SK-N-SH (cell line): ENCODE measurements at regions not wholly inside any gene's neighbourhood (a gene's known extent, or its start where the extent isn't known, plus 50 kb on each side); places are given as distances from the start of the nearest gene placed in this dataset.
A peak's percentile ranks its signal among the peaks of the same experiment; 100 is the strongest.

Source experiments
- CTCF ChIA-PET: fragments of 300-600, 350-600 bp; formaldehyde crosslinking; extraction: SDS; loops from one replicate; lab custom pipeline; 2021; lab: Yijun Ruan, JAX
- POLR2A ChIA-PET: fragments of 350-600 bp; sonication (Branson Sonifier 250); formaldehyde crosslinking; extraction: SDS; loops from one replicate; lab custom pipeline; 2020; ENCODE audit warnings: antibody characterized with exemption, inconsistent platforms; lab: Yijun Ruan, JAX
- DNase-seq: peaks from one replicate; pipeline ENCODE4 v3.0.0; 2012
- H2AFZ ChIP-seq: fragments of 200-600 bp; sonication (generic); 2 replicates; pipeline ENCODE4 v1.8.1; 2016; ENCODE audit warnings: antibody characterized with exemption, mild to moderate bottlenecking, low read depth
- H3F3A ChIP-seq: fragments of 200-600 bp; sonication (generic); replicated peaks from 2 replicates; pipeline ENCODE3; 2016; ENCODE audit warnings: antibody characterized with exemption, mild to moderate bottlenecking; ENCODE audit not compliant: insufficient read depth
- H3K27ac ChIP-seq, 2 experiments: fragments of 200-500 bp in 1 of 2; fragments of 200-600 bp in 1 of 2; sonication (Bioruptor generic) in 1 of 2; sonication (generic), shearing (Covaris generic) in 1 of 2; 2 replicates each; pipeline versions ENCODE4 v1.5.1 to v1.6.1; 2014 to 2016; ENCODE audit warnings: low read depth in 2 of 2, inconsistent platforms in 1 of 2, low read length in 1 of 2, mild to moderate bottlenecking in 1 of 2, mixed read lengths in 1 of 2
- H3K27me3 ChIP-seq: fragments of 200-600 bp; sonication (generic), shearing (Covaris generic); 2 replicates; pipeline ENCODE4 v1.6.1; 2016; ENCODE audit warnings: mixed run types; ENCODE audit not compliant: insufficient read depth
- H3K36me3 ChIP-seq, 2 experiments: fragments of 200-500 bp in 1 of 2; fragments of 200-600 bp in 1 of 2; sonication (Bioruptor generic) in 1 of 2; sonication (generic) in 1 of 2; replicated peaks in 1 of 2; 2 replicates each; pipeline versions ENCODE3 to v1.5.1; 2014 to 2016; ENCODE audit warnings: low read length in 1 of 2, mild to moderate bottlenecking in 1 of 2; ENCODE audit not compliant: insufficient read depth in 2 of 2, control insufficient read depth in 1 of 2
- H3K4me1 ChIP-seq, 2 experiments: fragments of 200-500 bp in 1 of 2; fragments of 200-600 bp in 1 of 2; sonication (Bioruptor generic) in 1 of 2; sonication (generic), shearing (Covaris generic) in 1 of 2; 2 replicates each; pipeline versions ENCODE4 v1.5.1 to v1.6.1; 2014 to 2016; ENCODE audit warnings: low read depth in 1 of 2, low read length in 1 of 2, mixed run types in 1 of 2; ENCODE audit not compliant: insufficient read depth in 2 of 2, control insufficient read depth in 1 of 2
- H3K4me2 ChIP-seq: fragments of 200-600 bp; sonication (generic), shearing (Covaris generic); 2 replicates; pipeline ENCODE4 v1.6.1; 2017; ENCODE audit warnings: mixed run types
- H3K4me3 ChIP-seq, 2 experiments: fragments of 200-500 bp in 1 of 2; fragments of 200-600 bp in 1 of 2; sonication (Bioruptor generic) in 1 of 2; sonication (generic), shearing (Covaris generic) in 1 of 2; 2 replicates each; pipeline versions ENCODE4 v1.5.1 to v1.8.1; 2014 to 2016; ENCODE audit warnings: low read depth in 2 of 2, inconsistent platforms in 1 of 2, low read length in 1 of 2, mild to moderate bottlenecking in 1 of 2, mixed read lengths in 1 of 2, moderate library complexity in 1 of 2
- H3K79me2 ChIP-seq: fragments of 200-600 bp; sonication (generic); 2 replicates; pipeline ENCODE4 v1.8.1; 2017; ENCODE audit warnings: mild to moderate bottlenecking; ENCODE audit not compliant: insufficient read depth
- H3K9ac ChIP-seq: fragments of 200-600 bp; sonication (generic); 2 replicates; pipeline ENCODE4 v1.6.1; 2017; ENCODE audit warnings: mixed run types
- H3K9me2 ChIP-seq: fragments of 200-600 bp; sonication (generic); 2 replicates; pipeline ENCODE4 v1.6.1; 2017; ENCODE audit warnings: mixed run types
- H3K9me3 ChIP-seq: fragments of 200-600 bp; sonication (generic); 2 replicates; pipeline ENCODE4 v1.6.1; 2017; ENCODE audit warnings: mixed run types, mild to moderate bottlenecking, moderate library complexity
- H4K20me1 ChIP-seq: fragments of 200-600 bp; sonication (generic); 2 replicates; pipeline ENCODE4 v1.6.1; 2017; ENCODE audit warnings: mild to moderate bottlenecking, mixed run types; ENCODE audit not compliant: insufficient read depth
- CTCF ChIP-seq: fragments of 200-600 bp; sonication (generic); IDR thresholded peaks from 2 replicates; pipeline ENCODE4 v1.6.1; 2017; ENCODE audit warnings: antibody characterized with exemption, mild to moderate bottlenecking, moderate library complexity
- FOXJ3 ChIP-seq: sonication (generic); formaldehyde crosslinking; IDR thresholded peaks from 2 replicates; pipeline ENCODE4 v1.5.1; 2020; ENCODE audit warnings: mild to moderate bottlenecking, missing genetic modification reagents
- FOXM1 ChIP-seq: IDR thresholded peaks from 2 replicates; pipeline ENCODE4 v1.4.0; 2012; ENCODE audit warnings: low read depth, mild to moderate bottlenecking
- POLR2AphosphoS5 ChIP-seq: IDR thresholded peaks from 2 replicates; pipeline ENCODE4 v1.6.1; 2012; ENCODE audit warnings: low read depth, low read length
- RAD21 ChIP-seq: IDR thresholded peaks from 2 replicates; pipeline ENCODE4 v1.6.1; 2012; ENCODE audit warnings: mild to moderate bottlenecking, low read length
- RCOR1 ChIP-seq: fragments of 150-350 bp; IDR thresholded peaks from 2 replicates; pipeline ENCODE4 v1.6.1; 2017; ENCODE audit warnings: antibody characterized with exemption, low read length
- RFX5 ChIP-seq: IDR thresholded peaks from 2 replicates; pipeline ENCODE4 v1.6.1; 2012; ENCODE audit warnings: mild to moderate bottlenecking, improper control_type of control experiment, low read length
- SIN3A ChIP-seq: IDR thresholded peaks from 2 replicates; pipeline ENCODE4 v1.6.1; 2012; ENCODE audit warnings: low read depth, mild to moderate bottlenecking, low read length, moderate library complexity, borderline replicate concordance
- USF1 ChIP-seq: IDR thresholded peaks from 2 replicates; pipeline ENCODE4 v1.4.0; 2012; ENCODE audit warnings: low read depth, borderline replicate concordance
- WGBS: methylation state at CpG from one replicate; pipeline ENCODE4 v1.1.6; 2017; ENCODE audit warnings: low lambda C conversion rate; 5-methylcytosine and 5-hydroxymethylcytosine counted together
- TF ChIP-seq, protein P1 (sequence below): IDR thresholded peaks from 2 replicates; pipeline ENCODE4 v1.4.0; 2012; ENCODE audit warnings: low read depth, borderline replicate concordance

GRCh38 chr1:209412036-209412435, 171.5 kb upstream of the CAMK1G start:
- no peak for DNase-seq
- Histone ChIP-seq H3K4me1 (peaks cover 13 to 22% of the 10 kb centered on the region in 2 experiments; a peak in 3 of 4 replicates), H3K4me2 (no peak overlapping the region), H3F3A (peaks cover 7% of the 10 kb centered on the region), H4K20me1 (no peaks in the 10 kb centered on the region), H3K27ac (peak overlapping the region; percentile 57 to 93), H2AFZ (peak overlapping the region; percentile 37), H3K36me3 (no peaks in the 10 kb centered on the region), H3K9ac (no peak overlapping the region), H3K4me3 (no peak overlapping the region), H3K79me2 (no peaks in the 10 kb centered on the region), H3K9me3 (no peaks in the 10 kb centered on the region), H3K27me3 (no peaks in the 10 kb centered on the region), H3K9me2 (no peaks in the 10 kb centered on the region)
- TF ChIP-seq USF1 = no peak
- no peak for TF ChIP-seq RAD21
- TF ChIP-seq, protein P1, sequence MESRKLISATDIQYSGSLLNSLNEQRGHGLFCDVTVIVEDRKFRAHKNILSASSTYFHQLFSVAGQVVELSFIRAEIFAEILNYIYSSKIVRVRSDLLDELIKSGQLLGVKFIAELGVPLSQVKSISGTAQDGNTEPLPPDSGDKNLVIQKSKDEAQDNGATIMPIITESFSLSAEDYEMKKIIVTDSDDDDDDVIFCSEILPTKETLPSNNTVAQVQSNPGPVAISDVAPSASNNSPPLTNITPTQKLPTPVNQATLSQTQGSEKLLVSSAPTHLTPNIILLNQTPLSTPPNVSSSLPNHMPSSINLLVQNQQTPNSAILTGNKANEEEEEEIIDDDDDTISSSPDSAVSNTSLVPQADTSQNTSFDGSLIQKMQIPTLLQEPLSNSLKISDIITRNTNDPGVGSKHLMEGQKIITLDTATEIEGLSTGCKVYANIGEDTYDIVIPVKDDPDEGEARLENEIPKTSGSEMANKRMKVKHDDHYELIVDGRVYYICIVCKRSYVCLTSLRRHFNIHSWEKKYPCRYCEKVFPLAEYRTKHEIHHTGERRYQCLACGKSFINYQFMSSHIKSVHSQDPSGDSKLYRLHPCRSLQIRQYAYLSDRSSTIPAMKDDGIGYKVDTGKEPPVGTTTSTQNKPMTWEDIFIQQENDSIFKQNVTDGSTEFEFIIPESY = no peak
- TF ChIP-seq FOXJ3 (CRISPR knock-in tag) = no peak
- TF ChIP-seq SIN3A = no peak
- POLR2A ChIA-PET = no interaction called here
- CTCF ChIA-PET = interaction anchor here (1.0 kb wide), 1 partner anchor 23 kb away, joined by 3 read pairs; no protein-coding TSS in a partner anchor

GRCh38 chr1:209412566-209412965, 170.9 kb upstream of the CAMK1G start:
- Histone ChIP-seq H3K9ac (no peak overlapping the region), H3K9me2 (no peaks in the 10 kb centered on the region), H3F3A (peaks cover 7% of the 10 kb centered on the region), H2AFZ (peak overlapping the region; percentile 37; the same call in 1 of the 2 replicates), H3K4me2 (no peak overlapping the region), H3K79me2 (no peaks in the 10 kb centered on the region), H3K27ac (peak overlapping the region in 1 of 2 experiments; percentile 93; a peak in 2 of 4 replicates), H3K4me3 (no peak overlapping the region), H3K27me3 (no peaks in the 10 kb centered on the region), H4K20me1 (no peaks in the 10 kb centered on the region), H3K36me3 (no peaks in the 10 kb centered on the region), H3K9me3 (no peaks in the 10 kb centered on the region), H3K4me1 (peaks cover 13 to 22% of the 10 kb centered on the region in 2 experiments; a peak in 3 of 4 replicates)
- no peak for TF ChIP-seq CTCF
- no peak for TF ChIP-seq POLR2AphosphoS5
- no peak for TF ChIP-seq FOXM1
- TF ChIP-seq RCOR1 = no peak
- TF ChIP-seq RFX5 = no peak
- DNase-seq = no peak
- whole genome bisulfite sequencing = 76% methylated on average over 1 of the region's 1 CpG
- POLR2A ChIA-PET = no interaction called here
- CTCF ChIA-PET = interaction anchor here (0.6 to 1.6 kb wide), 3 partner anchors 9 to 112 kb away, joined by 3 to 5 read pairs (median 3); no protein-coding TSS in a partner anchor
